ENCODE measurements at regions not wholly inside any gene's neighbourhood (a gene's known extent, or its start where the extent isn't known, plus 50 kb on each side); places are given as distances from the start of the nearest gene placed in this dataset.

DNA sequence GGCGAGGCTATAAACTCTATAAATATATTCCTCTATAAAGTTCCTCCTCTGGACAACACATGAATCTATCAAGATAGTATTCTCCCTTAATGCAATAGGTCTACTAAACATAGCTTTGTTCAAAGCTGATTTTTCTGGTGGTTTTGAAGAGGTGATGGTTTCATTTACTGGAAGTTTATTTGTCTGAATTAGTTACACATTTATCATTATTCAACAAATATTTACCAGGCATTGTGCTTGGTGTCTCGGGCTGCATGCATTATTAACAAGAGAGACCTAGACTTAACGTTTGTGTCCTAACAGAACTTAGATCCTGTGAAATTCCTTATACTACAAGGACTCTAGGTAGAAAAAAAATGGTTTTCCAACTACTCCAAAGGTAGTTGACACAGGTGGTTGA is 511.4 kb upstream of the B3GALT2 start:
- TF ChIP-seq PAX5 (IDR thresholded peaks at IDR 0.05; ENCODE audit: insufficient read depth, low read length, severe bottlenecking) (no peak), POU2F2 (IDR thresholded peaks at IDR 0.05; ENCODE audit: low read depth, low read length) (no peak), SPI1 (IDR thresholded peaks at IDR 0.05; ENCODE audit: low read depth, low read length) (no peak), POLR2AphosphoS5 (IDR thresholded peaks at IDR 0.05; ENCODE audit: low read depth, low read length) (no peak)
- DNase-seq (ENCODE audit: insufficient read length, low spot score) = no peak
- FAIRE-seq = no peak

DNA sequence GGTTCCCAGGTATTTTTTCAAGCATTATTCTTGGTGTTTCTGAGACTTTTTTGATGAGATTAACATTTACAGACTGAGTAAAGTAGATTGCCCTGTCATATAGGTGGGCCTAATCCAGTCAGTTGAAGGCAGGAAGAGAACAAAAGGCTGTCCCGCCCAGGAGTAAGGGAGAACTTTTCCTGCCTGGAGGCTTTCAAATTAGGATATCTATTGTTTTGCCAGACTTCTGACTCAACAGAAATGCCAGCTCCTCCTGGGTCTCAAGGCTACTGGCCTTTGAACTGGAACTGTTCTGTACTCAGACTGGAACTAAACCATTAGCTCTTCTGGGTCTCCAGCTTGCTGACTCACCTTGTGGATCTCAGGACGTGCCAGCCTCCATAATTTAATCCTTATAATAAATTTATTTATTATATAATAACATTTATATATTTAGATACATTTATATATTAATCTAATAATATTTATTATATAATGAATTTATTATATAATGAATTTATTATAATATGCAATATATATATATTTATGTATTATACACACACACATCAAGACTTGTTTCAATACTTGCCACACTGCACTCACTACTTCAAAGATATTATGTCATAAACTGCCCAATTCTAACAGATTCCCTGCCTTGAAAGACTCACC is 510.8 kb upstream of the B3GALT2 start:
- TF ChIP-seq POLR2A (IDR thresholded peaks at IDR 0.05; ENCODE audit: low read depth, low read length) (no peak), PAX5 (IDR thresholded peaks at IDR 0.05; ENCODE audit: insufficient read depth, low read length, severe bottlenecking) (no peak), POLR2AphosphoS5 (IDR thresholded peaks at IDR 0.05; ENCODE audit: low read depth, low read length) (no peak), TAF1 (IDR thresholded peaks at IDR 0.05; ENCODE audit: low read depth, low read length) (no peak), POU2F2 (IDR thresholded peaks at IDR 0.05; ENCODE audit: low read depth, low read length) (no peak), SPI1 (IDR thresholded peaks at IDR 0.05; ENCODE audit: low read depth, low read length) (no peak)
- FAIRE-seq (no peak), DNase-seq (ENCODE audit: insufficient read length, low spot score) (no peak)

DNA sequence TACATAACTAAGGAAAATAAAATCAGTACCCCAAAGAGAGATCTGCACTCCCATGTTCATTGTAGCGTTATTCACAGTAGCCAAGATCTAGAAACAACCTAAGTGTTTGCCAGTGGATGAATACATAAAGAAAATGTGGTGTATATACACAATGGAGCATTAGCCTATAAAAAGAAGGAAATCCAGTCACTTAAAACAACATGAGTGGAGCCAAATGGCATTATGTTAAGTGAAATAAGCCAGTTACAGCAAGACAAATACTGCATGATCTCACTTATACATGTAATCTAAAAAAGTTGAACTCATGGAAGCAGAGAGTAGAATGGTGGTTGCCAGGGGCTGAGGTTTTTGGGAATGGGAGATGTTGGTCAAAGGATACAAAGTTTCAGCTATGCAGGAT is 508.3 kb upstream of the B3GALT2 start:
- TF ChIP-seq PAX5 (IDR thresholded peaks at IDR 0.05; ENCODE audit: insufficient read depth, low read length, severe bottlenecking) = no peak
- no peak for TF ChIP-seq SPI1 (IDR thresholded peaks at IDR 0.05; ENCODE audit: low read depth, low read length)
- no peak for TF ChIP-seq POLR2AphosphoS5 (IDR thresholded peaks at IDR 0.05; ENCODE audit: low read depth, low read length)
- TF ChIP-seq TAF1 (IDR thresholded peaks at IDR 0.05; ENCODE audit: low read depth, low read length) = no peak
- TF ChIP-seq POU2F2 (IDR thresholded peaks at IDR 0.05; ENCODE audit: low read depth, low read length) = no peak
- TF ChIP-seq POLR2A (IDR thresholded peaks at IDR 0.05; ENCODE audit: low read depth, low read length) = no peak
- no peak for DNase-seq (ENCODE audit: insufficient read length, low spot score)
- no peak for FAIRE-seq

DNA sequence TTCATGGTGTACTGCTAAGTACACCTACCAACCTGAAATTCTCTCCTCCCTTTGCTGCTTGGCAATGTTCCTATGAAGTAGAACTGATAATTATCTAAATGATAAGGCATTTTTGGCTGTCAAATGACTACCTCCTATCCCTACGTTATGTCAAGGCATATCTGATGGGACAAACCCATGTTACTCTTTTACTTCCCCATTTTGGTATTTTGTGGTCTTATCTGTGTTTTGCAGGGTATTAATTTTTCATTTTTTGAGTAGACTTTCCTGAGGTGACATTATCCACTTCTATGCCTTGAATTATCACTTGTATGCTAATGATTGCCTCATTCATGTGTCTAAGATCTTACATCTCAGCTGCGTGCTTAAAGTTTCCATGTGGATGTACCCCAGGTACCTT is 499.6 kb upstream of the B3GALT2 start:
- DNase-seq (ENCODE audit: insufficient read length, low spot score) (no peak), FAIRE-seq (no peak)
- no peak for TF ChIP-seq SPI1 (IDR thresholded peaks at IDR 0.05; ENCODE audit: low read depth, low read length)
- TF ChIP-seq POU2F2 (IDR thresholded peaks at IDR 0.05; ENCODE audit: low read depth, low read length) = no peak
- TF ChIP-seq PAX5 (IDR thresholded peaks at IDR 0.05; ENCODE audit: insufficient read depth, low read length, severe bottlenecking) = no peak

DNA sequence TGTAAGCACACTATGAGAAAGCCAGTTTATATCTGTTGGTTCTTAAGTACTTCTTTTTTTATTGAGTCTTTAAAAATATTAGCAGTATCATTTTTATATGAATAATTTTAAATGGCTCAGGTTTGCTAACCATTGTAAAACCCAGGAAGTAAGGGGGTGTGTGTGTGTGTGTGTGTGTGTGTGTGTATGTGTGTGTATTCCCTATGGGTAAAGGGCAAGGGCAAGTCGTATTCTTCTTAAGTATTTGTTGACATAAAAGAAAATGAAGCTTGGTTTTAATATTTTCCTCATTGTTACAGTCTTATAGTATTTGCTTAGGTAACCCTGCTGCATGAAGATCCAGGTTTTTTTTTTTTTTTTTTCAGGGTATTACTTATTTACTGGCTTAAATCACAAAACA is 495.0 kb upstream of the B3GALT2 start:
- TF ChIP-seq TAF1 (IDR thresholded peaks at IDR 0.05; ENCODE audit: low read depth, low read length) (no peak), PAX5 (IDR thresholded peaks at IDR 0.05; ENCODE audit: insufficient read depth, low read length, severe bottlenecking) (no peak), POLR2A (IDR thresholded peaks at IDR 0.05; ENCODE audit: low read depth, low read length) (no peak), POU2F2 (IDR thresholded peaks at IDR 0.05; ENCODE audit: low read depth, low read length) (no peak), POLR2AphosphoS5 (IDR thresholded peaks at IDR 0.05; ENCODE audit: low read depth, low read length) (no peak), SPI1 (IDR thresholded peaks at IDR 0.05; ENCODE audit: low read depth, low read length) (no peak)
- no peak for DNase-seq (ENCODE audit: insufficient read length, low spot score)
- no peak for FAIRE-seq

DNA sequence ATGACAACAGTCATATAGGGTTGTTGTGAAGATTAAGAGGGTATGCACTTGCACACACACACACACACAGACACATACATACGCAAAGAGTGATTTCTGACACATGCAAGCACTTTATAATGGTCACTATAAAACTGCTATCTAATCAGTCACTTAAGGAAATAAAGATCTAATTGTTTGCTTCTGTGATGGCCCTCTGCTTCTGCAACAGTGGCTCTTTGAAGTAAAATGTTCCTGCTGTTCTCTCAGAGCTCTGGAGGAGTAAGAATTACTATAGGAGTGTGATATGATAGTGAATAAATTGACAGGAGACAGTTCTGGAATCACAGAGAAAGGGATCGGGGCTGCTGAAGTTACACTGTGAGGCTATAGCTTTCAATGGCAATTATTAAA is 494.5 kb upstream of the B3GALT2 start:
- no peak for TF ChIP-seq POLR2AphosphoS5 (IDR thresholded peaks at IDR 0.05; ENCODE audit: low read depth, low read length)
- FAIRE-seq (no peak), DNase-seq (ENCODE audit: insufficient read length, low spot score) (no peak)

DNA sequence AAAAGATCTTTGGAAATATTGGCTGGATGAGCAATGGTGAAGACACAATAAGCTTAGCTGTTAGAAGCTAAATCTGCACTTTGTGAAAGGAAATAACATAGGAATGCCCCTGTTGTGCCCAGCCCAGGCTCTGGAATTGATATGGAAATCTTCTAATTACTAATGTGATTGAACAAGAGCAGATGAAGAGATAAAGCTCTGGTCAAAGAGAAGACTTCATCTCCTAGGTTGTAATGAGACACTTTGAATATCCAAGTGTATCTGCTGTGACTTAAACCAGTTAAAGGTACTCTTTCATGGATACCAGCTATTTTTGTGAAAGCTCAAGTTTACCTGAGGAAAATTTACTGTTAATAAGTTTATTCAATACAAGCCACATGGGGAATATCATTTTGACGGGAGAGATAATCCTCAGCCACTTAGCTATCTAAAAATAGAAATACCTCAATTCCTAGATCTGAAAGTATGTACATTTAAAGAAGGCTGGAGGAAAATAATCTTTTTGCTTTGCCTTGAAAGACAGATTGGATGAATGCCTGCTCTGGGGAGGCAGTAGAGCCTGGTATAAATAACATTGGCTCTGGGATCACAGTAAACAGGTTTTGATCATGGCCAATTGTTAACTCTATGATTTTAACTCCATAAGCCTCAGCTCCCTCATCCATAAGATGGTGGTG is 494.0 kb upstream of the B3GALT2 start:
- FAIRE-seq = no peak
- TF ChIP-seq SPI1 (IDR thresholded peaks at IDR 0.05; ENCODE audit: low read depth, low read length) (no peak), POLR2A (IDR thresholded peaks at IDR 0.05; ENCODE audit: low read depth, low read length) (no peak), PAX5 (IDR thresholded peaks at IDR 0.05; ENCODE audit: insufficient read depth, low read length, severe bottlenecking) (no peak), TAF1 (IDR thresholded peaks at IDR 0.05; ENCODE audit: low read depth, low read length) (no peak), POU2F2 (IDR thresholded peaks at IDR 0.05; ENCODE audit: low read depth, low read length) (no peak), POLR2AphosphoS5 (IDR thresholded peaks at IDR 0.05; ENCODE audit: low read depth, low read length) (no peak)
- no peak for DNase-seq (ENCODE audit: insufficient read length, low spot score)

DNA sequence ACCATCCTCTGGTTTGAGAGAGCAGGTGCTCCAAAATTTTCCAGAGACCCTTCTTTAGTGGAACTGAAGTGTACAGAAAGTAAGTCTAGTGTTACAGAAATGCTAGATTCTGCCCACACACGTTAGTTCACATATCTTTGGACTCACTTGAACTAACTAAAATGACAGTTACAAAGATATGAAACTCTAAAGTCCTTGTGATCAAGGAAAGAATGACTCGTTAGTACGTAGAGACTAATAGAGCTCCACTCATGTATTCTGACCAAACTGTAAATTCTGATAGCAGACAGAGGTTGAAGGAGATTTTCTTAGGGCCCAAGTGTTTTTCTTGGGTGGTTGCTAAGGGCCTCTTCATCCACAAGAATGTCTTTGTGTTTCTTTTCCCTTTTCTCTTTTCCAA is 491.5 kb upstream of the B3GALT2 start:
- DNase-seq (ENCODE audit: insufficient read length, low spot score) (no peak), FAIRE-seq (no peak)
- TF ChIP-seq POLR2AphosphoS5 (IDR thresholded peaks at IDR 0.05; ENCODE audit: low read depth, low read length) (no peak), PAX5 (IDR thresholded peaks at IDR 0.05; ENCODE audit: insufficient read depth, low read length, severe bottlenecking) (no peak), SPI1 (IDR thresholded peaks at IDR 0.05; ENCODE audit: low read depth, low read length) (no peak), POLR2A (IDR thresholded peaks at IDR 0.05; ENCODE audit: low read depth, low read length) (no peak), POU2F2 (IDR thresholded peaks at IDR 0.05; ENCODE audit: low read depth, low read length) (no peak), TAF1 (IDR thresholded peaks at IDR 0.05; ENCODE audit: low read depth, low read length) (no peak)

DNA sequence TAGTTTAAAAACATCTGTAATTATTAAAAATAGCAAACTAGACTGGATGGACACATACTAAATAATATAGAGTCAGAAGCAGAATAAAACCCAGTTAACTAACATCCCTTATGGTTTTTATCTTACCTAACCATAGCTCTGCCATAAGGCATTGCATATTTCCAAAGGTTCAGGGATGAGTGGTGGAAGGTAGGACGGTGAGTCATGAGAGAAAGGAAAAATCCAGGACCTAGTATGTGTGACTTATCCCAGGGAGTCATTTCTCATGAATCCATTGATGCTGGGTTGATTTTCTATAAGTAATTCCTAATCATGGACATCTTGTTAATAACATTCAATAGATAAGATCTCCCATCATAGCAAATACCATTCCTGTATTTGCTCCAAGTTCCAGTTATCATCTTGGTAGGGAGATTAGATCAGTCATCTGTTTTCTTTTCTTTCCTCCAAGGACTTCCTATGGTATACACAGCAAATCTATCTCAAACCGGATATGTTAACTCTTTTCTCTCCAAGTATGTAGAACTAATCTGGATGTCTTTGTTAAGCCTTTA is 490.7 kb upstream of the B3GALT2 start:
- FAIRE-seq (no peak), DNase-seq (ENCODE audit: insufficient read length, low spot score) (no peak)
- no peak for TF ChIP-seq PAX5 (IDR thresholded peaks at IDR 0.05; ENCODE audit: insufficient read depth, low read length, severe bottlenecking)
- no peak for TF ChIP-seq POLR2A (IDR thresholded peaks at IDR 0.05; ENCODE audit: low read depth, low read length)
- TF ChIP-seq POU2F2 (IDR thresholded peaks at IDR 0.05; ENCODE audit: low read depth, low read length) = no peak
- no peak for TF ChIP-seq SPI1 (IDR thresholded peaks at IDR 0.05; ENCODE audit: low read depth, low read length)
- TF ChIP-seq POLR2AphosphoS5 (IDR thresholded peaks at IDR 0.05; ENCODE audit: low read depth, low read length) = no peak
- no peak for TF ChIP-seq TAF1 (IDR thresholded peaks at IDR 0.05; ENCODE audit: low read depth, low read length)
